Limb (tissue), 2 donors: ENCODE measurements at regions not wholly inside any gene's neighbourhood (a gene's known extent, or its start where the extent isn't known, plus 50 kb on each side); places are given as distances from the start of the nearest gene placed in this dataset.
"Not testable (repeated sequence)": the region's sequence is repeated elsewhere in the genome, so short reads cannot be mapped to it uniquely, and the experiment has no call there.

ENCODE experiments used
- DNase-seq, 2 donors: peaks; one replicate each; pipeline ENCODE4 v3.0.0-alpha.2; 2016; ENCODE audit errors: extremely low spot score in 2 of 2

DNA sequence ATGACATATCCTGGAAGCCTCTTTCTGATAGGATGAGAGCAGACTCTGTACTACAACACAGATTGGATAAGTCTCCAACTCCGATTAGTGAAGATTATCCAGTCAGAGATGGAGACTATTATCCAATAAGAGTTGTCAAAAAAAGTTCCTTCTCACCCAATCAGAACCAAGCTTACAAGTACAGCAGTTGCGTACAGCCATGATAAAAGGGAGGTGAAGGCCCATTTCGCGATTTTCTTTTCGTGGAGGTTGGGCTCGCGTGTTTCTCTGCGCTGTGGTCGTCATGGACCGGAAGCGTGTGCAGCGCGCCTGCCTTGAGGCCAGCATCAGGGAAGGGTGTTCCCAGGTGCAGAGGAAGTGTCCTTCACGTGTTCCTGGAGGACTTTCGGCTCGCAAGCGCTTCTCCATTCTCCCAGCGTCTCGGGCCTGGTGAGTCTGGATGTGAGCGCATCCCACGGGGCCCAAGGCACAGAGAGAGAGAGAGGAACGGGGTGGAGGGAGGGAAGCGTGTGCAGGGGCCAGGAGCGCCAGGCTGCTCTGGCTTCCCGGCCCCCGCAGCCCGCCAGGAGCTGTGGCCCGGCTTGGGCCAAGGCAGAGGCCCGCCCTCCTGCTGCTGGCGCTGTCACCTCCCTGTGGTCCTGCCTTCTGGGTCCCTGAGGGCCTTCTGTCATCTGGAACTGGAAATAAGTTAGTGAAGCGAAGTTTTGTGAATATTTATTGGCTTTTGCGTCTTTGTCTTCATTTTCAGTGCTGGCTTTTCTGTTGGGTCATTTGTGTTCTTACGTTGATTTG lies 53.9 kb downstream of the CDRT15L2 start:
- not testable (repeated sequence) for DNase-seq

DNA sequence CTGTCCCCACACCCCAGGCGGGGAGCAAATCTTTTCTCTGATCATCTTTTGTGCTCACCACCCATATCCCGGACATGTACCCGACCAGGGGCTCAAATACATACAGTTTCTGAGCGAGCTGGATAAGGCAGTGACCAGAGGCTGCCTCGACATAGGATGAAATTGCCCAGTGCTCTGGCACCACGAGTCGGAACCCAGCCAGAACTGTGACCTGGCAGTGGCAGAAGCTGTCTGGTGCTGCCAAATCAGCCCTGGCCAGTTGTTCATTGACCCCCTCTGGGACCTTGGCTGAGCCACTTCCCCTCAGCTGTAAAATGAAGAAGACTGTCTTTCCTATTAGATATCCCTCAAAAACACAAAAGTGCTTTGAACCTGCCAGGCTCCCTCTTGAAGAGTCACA lies 60.6 kb downstream of the CDRT15L2 start:
- not testable (repeated sequence) for DNase-seq

DNA sequence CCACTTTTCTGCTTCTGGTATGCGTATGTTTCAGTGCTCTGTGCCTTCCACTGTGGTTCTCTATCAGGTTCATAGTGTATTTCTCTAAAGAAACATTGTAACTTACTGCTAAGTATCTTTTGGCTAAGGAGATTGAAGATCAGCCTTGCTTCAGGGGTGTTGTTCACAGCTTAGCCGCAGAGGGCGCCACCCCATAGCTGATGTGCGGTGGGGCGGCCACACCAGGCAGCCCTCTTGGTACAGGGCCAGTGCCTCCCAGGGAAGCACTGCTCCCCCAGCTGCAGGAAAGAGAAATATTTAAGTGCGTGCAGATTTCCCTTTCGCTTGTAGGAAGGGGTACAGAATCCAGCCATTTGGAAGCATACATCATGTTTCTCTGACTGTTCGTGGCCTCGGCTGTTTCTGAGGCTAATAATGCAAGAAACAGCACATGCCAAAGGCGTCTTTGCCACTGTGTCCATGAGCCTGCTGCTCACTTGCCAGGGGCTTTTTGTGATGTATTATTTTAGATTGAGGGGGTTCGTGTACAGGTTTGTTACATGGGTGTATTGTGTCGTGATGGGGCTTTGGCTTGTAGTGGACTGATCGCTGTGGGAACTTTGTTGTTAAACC lies 67.2 kb downstream of the CDRT15L2 start:
- peak; percentile 1 to 64 for DNase-seq

DNA sequence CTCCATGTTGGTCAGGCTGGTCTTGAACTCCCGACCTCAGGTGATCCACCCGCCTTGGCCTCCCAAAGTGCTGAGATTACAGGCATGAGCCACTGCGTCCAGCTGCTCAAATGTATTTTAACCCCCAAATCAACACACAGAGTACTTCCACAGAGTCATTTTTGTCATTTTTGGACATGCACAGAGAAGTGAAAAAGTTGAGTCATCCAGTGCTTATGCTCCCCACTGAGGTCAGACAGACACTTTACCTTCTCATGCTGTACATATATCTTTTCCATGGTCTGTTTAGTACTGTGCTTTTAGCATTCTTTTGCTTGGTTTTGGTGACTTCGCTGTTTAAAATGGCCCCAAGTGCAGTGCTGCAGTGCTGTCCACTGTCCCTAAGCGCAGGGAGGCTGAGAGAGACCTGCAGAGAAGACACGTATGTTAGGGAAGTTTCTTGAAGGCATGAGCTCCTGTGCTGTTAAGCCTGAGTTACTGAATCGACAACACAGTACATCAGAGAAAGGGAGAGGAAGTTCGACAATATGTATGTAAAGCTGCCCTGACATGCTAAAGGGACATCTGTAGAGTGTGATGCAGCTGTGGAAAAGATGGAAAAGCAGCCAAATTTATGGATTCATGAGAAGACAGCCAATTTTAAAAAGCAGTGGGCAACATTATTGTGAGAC lies 69.7 kb downstream of the CDRT15L2 start:
- DNase-seq, result not testable (repeated sequence)

DNA sequence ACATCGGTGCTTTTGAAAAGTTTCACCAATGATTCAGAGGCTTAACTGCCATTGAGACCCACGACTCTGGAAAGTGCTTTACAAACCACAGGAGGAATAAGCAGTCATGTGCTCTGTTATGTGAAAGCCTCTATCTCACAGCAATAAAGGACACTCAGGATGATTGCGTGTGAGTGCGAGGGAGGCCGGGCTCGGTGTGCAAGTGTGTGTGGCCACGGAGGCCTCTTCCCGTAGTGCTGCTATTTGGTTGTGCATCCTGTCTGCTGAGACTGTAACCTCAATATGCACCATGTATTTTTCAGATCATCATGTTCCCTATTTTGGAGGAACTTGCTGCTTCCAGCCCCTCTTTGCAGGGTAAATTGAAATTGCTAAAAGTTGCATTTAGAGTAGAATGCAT lies 71.5 kb downstream of the CDRT15L2 start:
- not testable (repeated sequence) for DNase-seq

DNA sequence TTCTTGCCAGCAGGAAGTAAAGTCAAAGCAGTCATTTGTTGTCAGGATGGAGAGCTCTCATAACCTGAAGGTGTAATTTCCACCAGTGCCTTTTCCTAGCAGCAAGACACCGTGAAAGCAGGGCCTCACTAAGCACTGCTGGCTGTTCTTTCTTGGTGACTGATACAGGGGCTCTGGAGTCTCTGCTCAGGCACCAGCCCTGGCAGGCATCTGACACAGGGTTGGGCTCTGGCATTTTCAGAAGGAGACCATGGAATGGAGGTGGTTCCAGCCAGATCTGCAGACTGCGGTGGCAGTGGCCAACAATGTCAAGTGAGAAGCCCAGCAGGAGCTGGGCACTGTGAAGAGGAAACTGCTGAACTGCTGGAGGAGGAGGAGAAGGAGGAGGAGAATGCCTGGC lies 72.2 kb downstream of the CDRT15L2 start:
- DNase-seq, result not testable (repeated sequence)

DNA sequence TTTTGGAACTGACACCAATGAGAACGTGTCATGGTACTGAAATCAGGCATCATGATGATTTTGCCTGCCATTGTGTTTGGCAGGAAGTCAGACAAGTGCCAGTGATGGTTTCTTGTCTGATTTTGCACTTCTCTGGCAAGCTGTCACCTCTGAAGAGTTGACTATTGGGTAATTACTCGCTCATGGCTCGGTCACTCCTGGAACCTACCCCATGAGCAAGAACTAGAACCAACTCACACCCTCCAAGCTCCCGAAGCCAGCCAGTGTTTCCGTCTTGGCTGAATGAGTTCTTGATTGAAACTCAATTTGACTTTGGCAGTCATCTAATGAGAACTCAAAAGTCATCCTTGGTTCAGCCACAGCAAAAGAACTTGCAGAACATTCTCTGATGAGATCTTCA lies 73.9 kb downstream of the CDRT15L2 start:
- DNase-seq, result not testable (repeated sequence)

DNA sequence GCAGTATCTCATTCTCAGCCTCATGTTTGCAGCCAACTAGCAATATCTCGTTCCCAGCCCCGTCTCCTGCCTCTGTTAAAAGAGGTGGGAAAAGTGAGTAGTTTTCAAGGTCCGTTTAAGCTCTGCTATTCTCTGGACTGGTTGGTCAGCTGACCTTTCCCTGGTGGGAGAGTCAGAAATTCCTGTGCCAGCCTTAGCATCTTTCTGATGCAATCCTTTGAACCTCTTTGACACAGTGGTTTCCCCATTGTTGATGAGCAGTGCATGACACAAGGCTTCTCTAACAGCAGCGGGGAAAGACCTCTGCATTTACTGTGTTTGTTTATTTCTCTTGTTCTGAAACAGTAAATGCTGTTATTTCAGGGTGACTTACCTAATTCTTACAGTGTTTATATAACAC lies 74.6 kb downstream of the CDRT15L2 start:
- DNase-seq, result not testable (repeated sequence)

DNA sequence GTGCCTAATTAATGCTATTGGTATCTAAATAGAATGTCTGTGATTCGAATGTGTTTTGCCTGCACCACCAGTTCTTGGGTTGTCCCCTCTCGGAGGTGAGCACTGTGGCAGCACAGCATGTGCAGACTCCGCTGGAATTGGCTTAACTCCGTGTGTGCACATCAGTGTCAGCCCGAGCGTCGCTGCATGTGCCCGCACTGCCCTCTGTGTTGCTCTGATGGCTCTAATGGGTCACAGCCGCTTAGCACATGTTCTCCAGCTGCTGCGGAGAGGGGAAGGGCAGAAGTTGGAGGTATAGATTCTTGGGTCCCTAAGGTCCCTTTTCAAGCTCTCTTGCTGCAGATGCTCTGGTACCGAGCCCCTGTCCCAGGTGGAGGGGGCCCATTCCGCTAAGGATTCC lies 75.1 kb downstream of the CDRT15L2 start:
- DNase-seq, result not testable (repeated sequence)

DNA sequence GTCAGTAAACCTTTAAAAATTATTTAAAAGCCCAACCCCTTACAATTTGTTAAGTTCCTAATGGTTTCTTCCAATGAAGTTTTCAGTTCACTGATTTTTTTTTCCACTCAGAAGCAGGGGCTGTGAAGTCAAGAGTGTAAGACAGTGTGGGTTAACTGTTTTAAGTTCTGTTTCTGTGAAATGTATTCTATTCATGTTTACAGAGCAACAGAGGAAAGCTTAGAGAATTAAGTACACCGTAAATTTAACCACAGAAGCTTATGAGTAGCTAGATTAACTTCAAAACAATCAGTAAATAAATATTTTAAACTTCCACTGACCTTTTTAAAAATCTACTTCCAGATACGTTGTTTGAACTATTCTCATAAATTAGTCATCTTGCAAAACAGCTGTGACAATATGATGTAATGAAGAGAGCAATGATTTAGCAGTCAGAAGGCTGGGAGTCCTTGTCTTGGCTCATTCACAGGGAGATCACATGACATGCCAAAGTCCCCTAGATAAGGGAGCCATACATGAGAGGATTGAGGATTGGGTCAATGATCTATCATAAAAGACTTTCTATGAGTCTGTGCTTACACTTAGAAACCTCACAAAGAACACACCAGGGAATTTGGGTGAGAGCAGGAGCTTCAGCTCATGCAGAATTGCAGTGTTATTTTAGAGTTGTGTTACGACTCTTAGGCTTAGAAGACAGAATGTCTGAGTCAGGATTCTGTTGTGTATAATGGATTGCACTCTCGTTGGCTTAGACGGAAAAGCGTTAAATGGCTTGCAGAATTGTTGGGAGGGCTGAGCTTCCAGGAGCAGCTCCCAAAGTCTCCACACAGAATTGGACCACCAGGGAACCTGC lies 85.8 kb downstream of the CDRT15L2 start:
- not testable (repeated sequence) for DNase-seq

DNA sequence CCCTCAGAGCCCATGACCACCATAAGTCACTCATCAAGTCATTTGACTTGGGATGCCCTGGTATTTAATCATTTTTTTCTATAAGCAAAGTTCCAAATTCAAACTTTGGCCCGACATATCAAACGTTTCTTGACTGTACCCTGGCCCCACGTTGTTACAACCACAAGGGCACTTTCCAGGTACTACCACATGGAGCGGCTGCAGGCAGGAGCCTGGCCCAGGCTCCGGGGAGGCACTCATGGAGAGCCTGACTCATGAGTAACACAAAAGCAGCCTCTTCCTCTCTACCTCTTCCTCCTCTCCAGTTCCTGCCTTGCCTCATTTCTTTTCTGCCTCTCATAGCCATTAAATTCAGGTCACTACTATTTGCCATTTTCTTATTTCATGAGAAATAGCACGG lies 87.2 kb downstream of the CDRT15L2 start:
- not testable (repeated sequence) for DNase-seq

DNA sequence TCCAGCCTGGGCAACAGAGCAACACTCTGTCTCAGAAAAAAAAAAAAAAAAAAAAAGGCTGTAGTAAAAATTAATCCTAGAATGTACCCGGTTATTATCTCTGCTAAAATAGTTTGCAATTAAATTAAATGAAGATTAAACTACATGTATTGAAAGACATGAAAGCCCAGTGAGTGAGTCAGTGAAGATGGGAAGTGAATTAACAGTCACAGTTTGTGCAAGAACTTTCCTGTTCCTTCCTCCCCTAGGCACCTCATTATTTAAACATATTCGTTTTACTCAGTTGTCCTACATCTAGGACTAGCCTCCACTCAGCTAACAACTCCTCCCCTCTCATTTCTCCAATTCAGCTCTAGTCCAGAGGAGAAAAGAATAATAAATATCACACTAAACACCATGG lies 88.2 kb downstream of the CDRT15L2 start:
- DNase-seq, result not testable (repeated sequence)

DNA sequence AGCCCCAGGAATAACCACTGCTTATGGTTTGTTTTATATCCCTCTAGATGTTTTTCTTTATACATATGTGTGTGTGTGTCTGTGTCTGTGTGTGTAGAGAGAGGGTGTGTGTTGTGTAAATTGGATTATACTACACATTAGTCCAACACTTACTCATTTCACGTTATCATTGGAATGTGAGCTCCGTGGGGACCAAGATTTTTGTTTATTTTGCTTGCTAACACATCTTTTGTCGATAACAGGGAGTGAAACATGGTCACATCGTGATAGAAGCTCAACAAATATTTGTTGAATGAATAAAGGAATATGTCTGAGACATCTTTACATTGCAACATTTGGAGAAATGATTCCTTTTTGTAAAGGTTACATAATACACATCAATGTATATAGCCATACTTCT lies 88.8 kb downstream of the CDRT15L2 start:
- not testable (repeated sequence) for DNase-seq

DNA sequence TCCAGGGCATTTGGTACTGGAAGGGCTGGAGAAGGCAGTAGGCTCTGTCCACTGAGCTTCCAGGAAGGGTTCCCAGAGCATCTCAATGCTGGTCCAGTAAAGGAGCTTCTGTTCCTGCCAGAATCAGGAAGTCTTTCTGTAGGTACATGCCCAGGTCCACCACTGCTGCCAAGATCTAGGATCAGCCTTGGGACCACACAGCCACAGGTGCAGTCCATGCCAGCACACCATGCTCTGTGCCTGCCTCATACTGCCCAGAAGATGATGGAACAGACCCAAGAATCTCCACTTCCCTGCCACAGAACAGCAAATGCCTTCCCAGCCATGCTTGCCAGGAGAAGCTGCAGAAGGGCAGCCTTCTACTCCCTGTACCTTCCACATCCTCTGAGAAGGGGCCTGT lies 89.3 kb downstream of the CDRT15L2 start:
- DNase-seq, result not testable (repeated sequence)

DNA sequence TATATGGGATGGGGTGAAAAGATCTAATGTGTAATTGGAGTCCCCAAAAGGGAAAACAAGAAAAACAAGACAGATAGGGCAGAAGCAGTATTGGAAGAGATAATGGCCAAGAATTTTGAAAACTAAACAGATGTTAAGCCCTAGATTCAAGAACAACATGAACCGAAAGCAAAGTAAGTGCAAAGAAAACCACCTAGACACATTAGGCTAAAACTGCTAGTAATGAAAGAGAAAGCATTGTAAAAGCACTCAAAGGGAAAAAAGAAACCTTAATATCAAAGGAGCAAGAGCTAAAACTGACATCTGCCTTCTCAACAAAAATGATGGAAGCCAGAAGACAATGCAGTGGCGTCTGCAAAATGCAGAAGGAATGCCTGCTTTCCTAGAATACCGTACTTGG lies 91.0 kb downstream of the CDRT15L2 start:
- DNase-seq, result not testable (repeated sequence)

DNA sequence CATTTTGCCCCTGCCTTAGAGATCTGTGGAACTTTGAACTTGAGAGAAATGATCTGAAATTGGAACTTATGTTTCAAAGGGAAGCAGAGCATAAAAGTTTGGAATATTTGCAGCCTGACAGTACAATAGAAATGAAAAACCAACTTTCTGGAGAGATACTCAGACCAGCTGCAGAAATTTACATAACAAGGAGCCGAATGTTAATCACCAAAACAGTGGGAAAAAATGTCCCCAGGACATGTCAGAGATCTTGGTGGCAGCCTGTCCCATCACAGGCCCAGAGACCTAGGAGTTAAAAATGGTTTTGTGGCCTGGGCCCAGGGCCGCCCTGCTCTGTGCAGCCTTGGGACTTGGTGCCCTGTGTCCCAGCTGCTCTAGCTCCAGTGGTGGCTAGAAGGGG lies 94.8 kb downstream of the CDRT15L2 start:
- not testable (repeated sequence) for DNase-seq

DNA sequence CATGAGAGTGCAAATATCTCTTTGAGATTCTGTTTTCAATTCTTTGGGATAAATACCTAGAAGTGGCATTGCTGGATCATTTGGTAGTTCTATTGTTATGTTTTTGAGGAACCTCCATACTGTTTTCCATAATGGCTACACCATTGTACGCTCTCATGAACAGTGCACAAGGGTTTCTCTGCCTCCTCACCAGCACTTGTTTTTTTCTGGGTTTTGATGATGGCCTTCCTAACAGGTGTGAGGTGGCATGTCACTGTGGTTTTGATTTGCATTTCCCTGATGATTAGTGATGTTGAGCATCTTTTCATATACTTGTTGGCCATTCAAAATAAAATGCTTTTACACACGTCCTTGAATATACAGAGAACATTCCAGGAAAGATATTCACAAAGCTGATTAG lies 96.2 kb downstream of the CDRT15L2 start:
- not testable (repeated sequence) for DNase-seq

DNA sequence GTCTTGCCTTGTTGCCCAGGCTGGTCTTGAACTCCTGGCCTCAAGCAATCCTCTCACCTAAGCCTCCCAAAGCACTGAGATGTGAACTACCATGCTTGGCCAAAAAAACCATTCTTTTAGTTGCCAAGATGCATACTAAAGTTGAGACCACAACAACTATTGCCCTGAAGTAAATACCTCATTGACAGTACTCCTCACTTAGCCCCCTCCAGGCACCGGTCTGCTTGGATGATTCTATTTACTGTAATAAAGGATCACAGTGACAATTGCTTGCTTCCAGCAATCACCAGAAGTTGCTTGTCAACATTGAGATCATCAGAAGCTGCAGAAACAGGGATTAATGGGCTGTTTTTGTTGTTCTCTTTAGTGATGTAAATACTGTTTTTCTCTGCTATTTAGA lies 97.1 kb downstream of the CDRT15L2 start:
- DNase-seq, result not testable (repeated sequence)

DNA sequence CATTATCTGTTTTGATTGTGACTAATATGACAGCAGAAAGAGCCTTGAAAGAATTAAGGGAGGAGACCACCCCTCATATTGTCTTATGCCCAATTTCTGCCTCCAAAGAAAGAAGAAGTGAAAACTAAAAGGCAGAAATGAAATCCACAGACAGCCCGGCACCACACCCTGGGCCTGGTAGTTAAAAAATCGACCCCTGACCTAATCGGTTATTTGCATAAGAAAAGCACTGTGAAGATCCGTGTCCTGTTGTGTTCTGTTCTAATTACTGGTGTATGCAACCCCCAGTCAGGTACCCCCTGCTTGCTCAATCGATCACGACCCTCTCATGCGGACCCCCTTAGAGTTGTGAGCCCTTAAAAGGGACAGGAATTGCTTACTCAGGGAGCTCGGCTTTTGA lies 97.9 kb downstream of the CDRT15L2 start:
- DNase-seq, result not testable (repeated sequence)

DNA sequence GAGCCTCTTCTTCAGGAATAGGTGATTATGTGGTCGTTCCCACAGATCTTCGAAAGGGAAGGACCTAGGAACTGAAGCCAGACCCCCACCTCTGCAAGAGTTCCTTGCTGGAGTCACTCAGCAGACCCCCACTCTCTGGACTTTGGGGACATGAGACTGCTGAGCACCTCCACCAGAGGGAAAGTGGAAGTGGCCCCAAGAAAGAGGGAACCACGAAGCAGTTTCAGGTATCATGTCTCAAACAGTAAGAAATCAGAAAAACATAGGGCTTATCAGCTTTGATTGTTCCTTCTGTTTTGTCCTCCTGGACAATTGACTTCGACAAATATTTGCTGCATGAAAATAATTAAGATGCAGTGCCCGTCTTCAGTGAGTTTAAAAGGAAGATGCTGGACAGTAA lies 98.9 kb downstream of the CDRT15L2 start:
- DNase-seq, result not testable (repeated sequence)
